Nephron progenitor cell (in vitro differentiated cells): ENCODE measurements at regions not wholly inside any gene's neighbourhood (a gene's known extent, or its start where the extent isn't known, plus 50 kb on each side); places are given as distances from the start of the nearest gene placed in this dataset.

Source experiments
- DNase-seq: peaks from one replicate; pipeline ENCODE4 v3.0.0; 2021
- H3K27ac Mint-ChIP-seq: 2 replicates; pipeline ENCODE4 v1.8.0; 2021; ENCODE audit warnings: mild to moderate bottlenecking, moderate library complexity, mixed read lengths
- H3K27me3 Mint-ChIP-seq: 2 replicates; pipeline ENCODE4 v1.8.0; 2021; ENCODE audit warnings: mild to moderate bottlenecking, low read depth, mixed read lengths; ENCODE audit not compliant: poor library complexity
- H3K36me3 Mint-ChIP-seq: 2 replicates; pipeline ENCODE4 v1.8.0; 2021; ENCODE audit warnings: low read depth, mixed read lengths
- H3K4me1 Mint-ChIP-seq: 2 replicates; pipeline ENCODE4 v1.8.0; 2021; ENCODE audit warnings: mixed read lengths
- H3K4me3 Mint-ChIP-seq: 2 replicates; pipeline ENCODE4 v1.8.0; 2021; ENCODE audit warnings: mild to moderate bottlenecking, moderate library complexity, mixed read lengths
- H3K9me3 Mint-ChIP-seq: 2 replicates; pipeline ENCODE4 v1.8.0; 2021; ENCODE audit warnings: mild to moderate bottlenecking, moderate library complexity, mixed read lengths
- CTCF ChIP-seq: fragments of 200-600 bp; sonication (generic); IDR thresholded peaks from 2 replicates; pipeline ENCODE4 v1.5.0; 2021; ENCODE audit warnings: antibody characterized with exemption

DNA sequence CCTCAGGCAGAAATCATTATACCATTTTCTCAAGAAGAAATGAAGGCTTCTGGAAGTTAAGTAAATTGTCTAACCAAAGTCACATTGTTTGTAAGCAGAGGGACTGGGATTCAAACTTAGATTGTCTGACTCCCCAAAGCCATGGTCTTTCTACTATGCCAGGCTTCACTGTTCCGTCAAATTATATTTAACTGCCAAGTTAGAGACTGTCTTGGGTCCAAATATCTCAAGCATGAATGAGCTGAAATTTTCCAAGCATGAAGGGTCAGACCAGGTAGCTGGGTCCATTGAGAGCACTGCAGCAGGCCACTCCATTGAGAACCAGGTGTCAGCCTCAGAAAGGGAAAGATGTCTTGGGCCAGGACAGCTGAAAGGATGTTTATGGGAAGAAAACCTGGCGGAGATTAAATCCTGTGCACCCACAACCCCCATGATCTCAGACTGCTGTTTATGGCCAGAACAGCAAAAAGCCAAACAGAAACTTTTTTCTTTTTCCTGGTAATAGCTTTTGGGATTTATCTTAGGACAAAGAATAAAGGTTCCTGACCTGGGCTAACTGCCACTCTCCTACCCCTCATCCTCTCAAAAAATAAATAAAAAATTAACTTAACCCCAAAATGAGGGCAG lies 612.3 kb downstream of the INSC start:
- Mint-ChIP-seq H3K36me3 (no peaks in the 10 kb centered on the region), H3K27ac (no peak overlapping the region), H3K9me3 (peaks cover 7% of the 10 kb centered on the region), H3K4me1 (peaks cover 15% of the 10 kb centered on the region), H3K27me3 (no peaks in the 10 kb centered on the region), H3K4me3 (no peak overlapping the region)
- DNase-seq, result no peak
- TF ChIP-seq CTCF, result no peak

DNA sequence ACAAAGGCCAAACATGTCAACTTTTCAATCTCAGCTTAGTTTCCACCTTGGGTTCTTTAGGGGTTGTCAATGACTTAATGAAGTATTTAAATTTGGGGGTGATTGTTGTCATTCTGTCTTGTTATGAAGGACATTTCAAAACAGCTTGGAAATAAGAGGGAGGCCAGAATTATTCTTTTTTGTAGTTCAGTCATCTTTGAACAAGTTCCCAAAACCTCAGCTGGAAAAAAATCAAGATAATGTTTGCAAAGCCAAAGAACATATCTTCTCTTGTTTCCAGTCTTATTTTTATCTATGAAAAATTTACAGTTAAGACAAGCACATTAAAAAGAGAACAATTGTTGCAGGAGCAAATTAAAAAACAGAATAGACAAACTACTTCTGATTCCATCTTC lies 612.8 kb downstream of the INSC start:
- DNase-seq, result no peak

GRCh38 chr11:15728207-15728606 lies 613.5 kb downstream of the INSC start:
- Mint-ChIP-seq H3K36me3 (no peaks in the 10 kb centered on the region), H3K9me3 (no peaks in the 10 kb centered on the region), H3K27ac (no peak overlapping the region), H3K27me3 (no peaks in the 10 kb centered on the region), H3K4me1 (peaks cover 15% of the 10 kb centered on the region), H3K4me3 (no peak overlapping the region)
- DNase-seq, result no peak
- TF ChIP-seq CTCF, result no peak

More for the DNA sequence above, 612.8 kb downstream of the INSC start:
- no peak for TF ChIP-seq CTCF
- Mint-ChIP-seq H3K27ac (no peak overlapping the region), H3K9me3 (peaks cover 2% of the 10 kb centered on the region), H3K36me3 (no peaks in the 10 kb centered on the region), H3K4me1 (peaks cover 15% of the 10 kb centered on the region), H3K27me3 (no peaks in the 10 kb centered on the region), H3K4me3 (no peak overlapping the region)

DNA sequence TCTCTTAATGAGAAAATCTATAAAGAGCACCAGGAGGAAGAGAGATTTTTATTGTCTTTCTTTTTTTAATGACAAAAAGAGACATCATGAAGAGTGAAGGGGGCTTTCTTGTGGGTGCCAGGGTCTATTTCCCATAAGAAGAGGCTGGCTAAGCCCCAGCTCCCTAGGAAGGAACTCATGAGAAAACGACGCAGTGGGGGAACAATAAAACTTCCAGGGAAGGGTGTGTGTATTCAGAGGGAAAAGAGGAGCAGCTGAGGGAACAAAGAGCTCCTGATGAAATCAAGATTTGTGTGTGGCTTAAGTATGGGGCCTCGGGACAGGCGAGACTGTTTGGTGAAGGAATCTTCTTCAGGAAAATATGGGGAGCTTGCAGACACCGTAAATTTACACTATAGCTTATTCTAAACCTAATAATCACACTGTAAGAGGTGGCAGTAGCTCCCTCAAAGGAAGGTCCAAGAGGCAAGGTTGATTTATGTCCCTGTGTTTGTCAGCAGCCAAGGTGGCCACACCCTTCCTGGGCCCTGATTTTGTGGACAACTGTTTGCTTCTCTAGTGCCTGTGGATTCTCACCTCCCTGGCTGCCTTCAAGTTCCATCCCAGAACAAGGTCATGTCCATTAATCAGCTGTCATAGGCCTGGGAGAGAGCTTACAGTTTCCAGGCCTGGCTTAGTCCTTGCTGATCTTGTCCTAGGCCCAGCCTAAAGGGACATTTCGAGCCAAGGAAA lies 615.7 kb downstream of the INSC start:
- H3K4me1 Mint-ChIP-seq, result peaks cover 12% of the 10 kb centered on the region
- TF ChIP-seq CTCF, result no peak
- no peaks in the 10 kb centered on the region for H3K9me3 Mint-ChIP-seq
- no peaks in the 10 kb centered on the region for H3K27me3 Mint-ChIP-seq
- no peaks in the 10 kb centered on the region for H3K36me3 Mint-ChIP-seq
- no peak overlapping the region for H3K4me3 Mint-ChIP-seq
- H3K27ac Mint-ChIP-seq, result no peak overlapping the region
- DNase-seq, result no peak

GRCh38 chr11:15730995-15731385 lies 616.3 kb downstream of the INSC start:
- no peak overlapping the region for H3K27ac Mint-ChIP-seq
- no peaks in the 10 kb centered on the region for H3K9me3 Mint-ChIP-seq
- DNase-seq, result no peak
- no peak for TF ChIP-seq CTCF
- no peak overlapping the region for H3K4me3 Mint-ChIP-seq
- H3K36me3 Mint-ChIP-seq, result no peaks in the 10 kb centered on the region
- peaks cover 12% of the 10 kb centered on the region for H3K4me1 Mint-ChIP-seq
- H3K27me3 Mint-ChIP-seq, result no peaks in the 10 kb centered on the region

DNA sequence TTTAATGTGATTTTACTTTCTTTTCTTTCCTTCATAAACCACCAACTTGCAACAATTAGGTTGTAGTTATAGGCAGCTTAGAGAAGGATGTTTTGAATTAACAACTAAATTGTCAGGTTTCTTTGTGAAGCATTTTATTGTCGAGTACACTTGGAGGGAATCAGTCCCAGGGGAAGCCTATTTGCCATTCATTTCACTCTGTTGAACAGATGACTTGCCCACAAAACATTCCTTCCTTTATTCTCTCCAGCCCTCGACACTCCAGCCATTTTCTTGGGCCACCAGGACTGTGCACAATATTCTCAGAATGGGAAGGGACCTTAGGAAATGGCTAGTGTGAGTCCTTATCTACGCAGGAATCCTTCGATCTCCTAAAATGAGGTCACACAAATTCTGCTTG lies 620.6 kb downstream of the SOX6 start:
- Mint-ChIP-seq H3K27me3 (no peaks in the 10 kb centered on the region), H3K4me3 (no peak overlapping the region), H3K36me3 (no peaks in the 10 kb centered on the region), H3K27ac (no peak overlapping the region), H3K9me3 (no peaks in the 10 kb centered on the region), H3K4me1 (peaks cover 3% of the 10 kb centered on the region)
- DNase-seq, result no peak
- no peak for TF ChIP-seq CTCF
